ENCODE measurements at regions not wholly inside any gene's neighbourhood (a gene's known extent, or its start where the extent isn't known, plus 50 kb on each side); places are given as distances from the start of the nearest gene placed in this dataset.

- no peak for DNase-seq
Observed at GRCh38 chr4:144494280-144494679, 151.7 kb upstream of the HHIP start.

- no peak for DNase-seq
Observed at GRCh38 chr4:144495944-144496343, 150.0 kb upstream of the HHIP start.

GRCh38 chr4:144499777-144500176 is 146.2 kb upstream of the HHIP start:
- DNase-seq = no peak

GRCh38 chr4:144501231-144501780 is 144.7 kb upstream of the HHIP start:
- DNase-seq = no peak

GRCh38 chr4:144504883-144505282 is 141.1 kb upstream of the HHIP start:
- DNase-seq = no peak

GRCh38 chr4:144507311-144508101 is 138.4 kb upstream of the HHIP start:
- no peak for DNase-seq

- no peak for DNase-seq
Observed at GRCh38 chr4:144509088-144510015, 136.6 kb upstream of the HHIP start.

- DNase-seq = no peak
Observed at GRCh38 chr4:144514736-144515135, 131.2 kb upstream of the HHIP start.

GRCh38 chr4:144518181-144518895 is 127.6 kb upstream of the HHIP start:
- DNase-seq = no peak

- no peak for DNase-seq
Observed at GRCh38 chr4:144531841-144532240, 114.1 kb upstream of the HHIP start.

GRCh38 chr4:144547678-144548298 is 98.2 kb upstream of the HHIP start:
- no peak for DNase-seq

- no peak for DNase-seq
Observed at GRCh38 chr4:144556636-144557035, 89.3 kb upstream of the HHIP start.

GRCh38 chr4:144557404-144557803 is 88.6 kb upstream of the HHIP start:
- no peak for DNase-seq

GRCh38 chr4:144562019-144562705 is 83.8 kb upstream of the HHIP start:
- no peak for DNase-seq

- no peak for DNase-seq
Observed at GRCh38 chr4:144564358-144564757, 81.6 kb upstream of the HHIP start.

GRCh38 chr4:144565527-144566195 is 80.3 kb upstream of the HHIP start:
- DNase-seq = no peak

- DNase-seq = no peak
Observed at GRCh38 chr4:144572660-144573059, 73.3 kb upstream of the HHIP start.

- DNase-seq = no peak
Observed at GRCh38 chr4:144574000-144574399, 72.0 kb upstream of the HHIP start.

GRCh38 chr4:144574509-144574908 is 71.4 kb upstream of the HHIP start:
- DNase-seq = no peak

GRCh38 chr4:144575181-144575580 is 70.8 kb upstream of the HHIP start:
- no peak for DNase-seq

GRCh38 chr4:144578681-144579080 is 67.3 kb upstream of the HHIP start:
- no peak for DNase-seq

All from NCI-H2029 (cell line).